ENCODE measurements at regions not wholly inside any gene's neighbourhood (a gene's known extent, or its start where the extent isn't known, plus 50 kb on each side); places are given as distances from the start of the nearest gene placed in this dataset.

DNA sequence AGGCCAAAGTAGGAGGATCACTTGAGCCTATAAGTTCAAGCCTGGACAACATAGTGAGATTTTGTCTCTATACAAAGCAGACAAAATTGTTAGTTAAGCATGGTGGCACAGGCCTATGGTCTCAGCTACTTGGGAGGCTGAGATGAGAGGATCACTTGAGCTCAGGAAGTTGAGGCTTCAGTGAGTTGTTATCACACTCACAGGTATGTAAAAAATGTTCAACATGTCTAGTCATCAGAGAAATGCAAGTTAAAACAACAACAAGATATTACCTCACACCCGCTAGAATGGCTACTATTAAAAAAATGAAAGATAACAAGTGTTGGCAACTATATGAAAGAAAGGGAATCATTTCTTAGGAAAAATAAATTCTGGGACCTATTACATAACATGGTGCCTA, 341.5 kb upstream of the ST8SIA4 start:
- no peak for TF ChIP-seq POLR2AphosphoS5 (IDR thresholded peaks at IDR 0.05; ENCODE audit: low read depth, low read length)
- TF ChIP-seq SIN3A (IDR thresholded peaks at IDR 0.05; ENCODE audit: borderline replicate concordance, insufficient read depth, low read length), result no peak
- no peak for TF ChIP-seq FOXP2 (optimal IDR thresholded peaks at IDR 0.05; ENCODE audit: borderline replicate concordance, extremely low read depth, extremely low read length, insufficient read depth)
- no peak for TF ChIP-seq TAF1 (IDR thresholded peaks at IDR 0.05; ENCODE audit: borderline replicate concordance, insufficient read depth, low read length)
- TF ChIP-seq, protein P1, sequence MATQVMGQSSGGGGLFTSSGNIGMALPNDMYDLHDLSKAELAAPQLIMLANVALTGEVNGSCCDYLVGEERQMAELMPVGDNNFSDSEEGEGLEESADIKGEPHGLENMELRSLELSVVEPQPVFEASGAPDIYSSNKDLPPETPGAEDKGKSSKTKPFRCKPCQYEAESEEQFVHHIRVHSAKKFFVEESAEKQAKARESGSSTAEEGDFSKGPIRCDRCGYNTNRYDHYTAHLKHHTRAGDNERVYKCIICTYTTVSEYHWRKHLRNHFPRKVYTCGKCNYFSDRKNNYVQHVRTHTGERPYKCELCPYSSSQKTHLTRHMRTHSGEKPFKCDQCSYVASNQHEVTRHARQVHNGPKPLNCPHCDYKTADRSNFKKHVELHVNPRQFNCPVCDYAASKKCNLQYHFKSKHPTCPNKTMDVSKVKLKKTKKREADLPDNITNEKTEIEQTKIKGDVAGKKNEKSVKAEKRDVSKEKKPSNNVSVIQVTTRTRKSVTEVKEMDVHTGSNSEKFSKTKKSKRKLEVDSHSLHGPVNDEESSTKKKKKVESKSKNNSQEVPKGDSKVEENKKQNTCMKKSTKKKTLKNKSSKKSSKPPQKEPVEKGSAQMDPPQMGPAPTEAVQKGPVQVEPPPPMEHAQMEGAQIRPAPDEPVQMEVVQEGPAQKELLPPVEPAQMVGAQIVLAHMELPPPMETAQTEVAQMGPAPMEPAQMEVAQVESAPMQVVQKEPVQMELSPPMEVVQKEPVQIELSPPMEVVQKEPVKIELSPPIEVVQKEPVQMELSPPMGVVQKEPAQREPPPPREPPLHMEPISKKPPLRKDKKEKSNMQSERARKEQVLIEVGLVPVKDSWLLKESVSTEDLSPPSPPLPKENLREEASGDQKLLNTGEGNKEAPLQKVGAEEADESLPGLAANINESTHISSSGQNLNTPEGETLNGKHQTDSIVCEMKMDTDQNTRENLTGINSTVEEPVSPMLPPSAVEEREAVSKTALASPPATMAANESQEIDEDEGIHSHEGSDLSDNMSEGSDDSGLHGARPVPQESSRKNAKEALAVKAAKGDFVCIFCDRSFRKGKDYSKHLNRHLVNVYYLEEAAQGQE (IDR thresholded peaks at IDR 0.05; ENCODE audit: insufficient read depth in 1 of 2, low read depth in 2 of 2, low read length in 2 of 2), result no peak
